A549 (cell line): ENCODE measurements at regions not wholly inside any gene's neighbourhood (a gene's known extent, or its start where the extent isn't known, plus 50 kb on each side); places are given as distances from the start of the nearest gene placed in this dataset.

ENCODE experiments used
- BHLHE40 ChIP-seq: IDR thresholded peaks from 2 replicates; pipeline ENCODE4 v1.6.1; 2012; ENCODE audit warnings: low read depth, low read length, inconsistent platforms
- CEBPB ChIP-seq, 2 experiments: fragments of >200 bp in 1 of 2; sonication (Bioruptor Twin) in 1 of 2; formaldehyde crosslinking in 1 of 2; IDR thresholded peaks; 2 replicates each; pipeline ENCODE4 v1.6.1; 2012 to 2016
- CHD4 ChIP-seq: fragments of 200-600 bp; sonication (generic); IDR thresholded peaks from 2 replicates; pipeline ENCODE4 v1.6.1; 2016; ENCODE audit warnings: antibody characterized with exemption, mild to moderate bottlenecking, borderline replicate concordance
- CTCF ChIP-seq: fragments of >200 bp; sonication (Bioruptor Twin); formaldehyde crosslinking; IDR thresholded peaks from 3 replicates; pipeline ENCODE4 v1.5.1; 2016
- HEYL ChIP-seq: fragments of 250-450 bp; sonication (Bioruptor Pico); IDR thresholded peaks from 2 replicates; pipeline ENCODE4 v1.8.0; 2021; ENCODE audit warnings: mild to moderate bottlenecking, moderate library complexity
- POLR2A ChIP-seq: IDR thresholded peaks from 2 replicates; pipeline ENCODE4 v1.6.1; 2012; ENCODE audit warnings: mild to moderate bottlenecking, low read length
- POLR2AphosphoS2 ChIP-seq: conservative IDR thresholded peaks from 2 replicates; pipeline ENCODE4 v1.6.1; 2012; ENCODE audit warnings: low read length, improper control_type of control experiment, inconsistent platforms
- RAD21 ChIP-seq, 2 experiments: fragments of >200 bp in 1 of 2; sonication (Bioruptor Twin) in 1 of 2; formaldehyde crosslinking in 1 of 2; IDR thresholded peaks in 1 of 2; conservative IDR thresholded peaks in 1 of 2; 2 replicates in 1 of 2; 3 replicates in 1 of 2; pipeline ENCODE4 v1.6.1; 2012 to 2018; ENCODE audit warnings: inconsistent platforms in 1 of 2
- RARB ChIP-seq: fragments of 250-450 bp; sonication (Bioruptor Pico); IDR thresholded peaks from 2 replicates; pipeline ENCODE4 v1.8.0; 2021; ENCODE audit warnings: mild to moderate bottlenecking, moderate library complexity
- RCOR1 ChIP-seq: fragments of 150-350 bp; IDR thresholded peaks from 2 replicates; pipeline ENCODE4 v1.6.1; 2014; ENCODE audit warnings: antibody characterized with exemption, low read length, low read depth
- SMC3 ChIP-seq: fragments of >200 bp; sonication (Bioruptor Twin); formaldehyde crosslinking; IDR thresholded peaks from 3 replicates; pipeline ENCODE4 v1.6.1; 2018; ENCODE audit warnings: inconsistent platforms
- TF ChIP-seq, protein P1 (sequence below): IDR thresholded peaks from 2 replicates; pipeline ENCODE4 v1.6.1; 2012

DNA sequence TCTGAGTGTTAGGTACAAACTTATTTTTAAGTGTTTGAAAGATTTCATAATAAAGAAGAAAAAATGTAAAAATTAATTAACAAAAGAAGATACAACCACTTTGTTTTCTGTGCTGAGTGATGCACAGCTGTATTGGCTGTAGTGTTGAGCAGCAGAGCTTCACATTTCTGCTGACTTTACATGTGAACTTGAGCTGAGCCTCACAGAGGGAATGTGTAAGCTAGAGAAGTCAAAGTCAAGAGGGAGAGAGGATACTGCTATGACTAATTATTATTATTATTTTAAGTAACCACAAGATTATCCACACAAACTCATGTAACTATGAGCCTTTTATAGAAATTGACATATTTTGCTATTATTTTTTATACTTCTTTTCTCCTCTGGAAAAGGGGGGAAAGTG is 159.1 kb upstream of the ZSWIM2 start:
- TF ChIP-seq BHLHE40 (no peak), HEYL (no peak), CHD4 (no peak), RCOR1 (no peak), RAD21 (conservative IDR thresholded peaks at IDR 0.05 in 1 of 2, IDR thresholded peaks at IDR 0.05 in 1 of 2) (no peak), CTCF (no peak), POLR2A (no peak), RARB (no peak), SMC3 (no peak), POLR2AphosphoS2 (no peak), CEBPB (IDR thresholded peaks at IDR 0.05) (no peak)
- TF ChIP-seq, protein P1, sequence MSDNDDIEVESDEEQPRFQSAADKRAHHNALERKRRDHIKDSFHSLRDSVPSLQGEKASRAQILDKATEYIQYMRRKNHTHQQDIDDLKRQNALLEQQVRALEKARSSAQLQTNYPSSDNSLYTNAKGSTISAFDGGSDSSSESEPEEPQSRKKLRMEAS = no peak
